ENCODE measurements at regions not wholly inside any gene's neighbourhood (a gene's known extent, or its start where the extent isn't known, plus 50 kb on each side); places are given as distances from the start of the nearest gene placed in this dataset.
"Not testable (repeated sequence)": the region's sequence is repeated elsewhere in the genome, so short reads cannot be mapped to it uniquely, and the experiment has no call there.

GRCh38 chr9:67394782-67395181 lies 402.4 kb upstream of the SPATA31A3 start:
- not testable (repeated sequence) for TF ChIP-seq YY1 (IDR thresholded peaks at IDR 0.05; ENCODE audit: extremely low read depth, insufficient replicate concordance, low read depth, low read length); POLR2A (IDR thresholded peaks at IDR 0.05; ENCODE audit: borderline replicate concordance, extremely low read depth, insufficient read depth, insufficient read length); ZFX (IDR thresholded peaks at IDR 0.05); POLR2AphosphoS5 (IDR thresholded peaks at IDR 0.05; ENCODE audit: low read depth, low read length); EZH2 (IDR thresholded peaks at IDR 0.05); CEBPB (IDR thresholded peaks at IDR 0.05; ENCODE audit: low read depth); JUND (IDR thresholded peaks at IDR 0.05)
- TF ChIP-seq, protein P1, sequence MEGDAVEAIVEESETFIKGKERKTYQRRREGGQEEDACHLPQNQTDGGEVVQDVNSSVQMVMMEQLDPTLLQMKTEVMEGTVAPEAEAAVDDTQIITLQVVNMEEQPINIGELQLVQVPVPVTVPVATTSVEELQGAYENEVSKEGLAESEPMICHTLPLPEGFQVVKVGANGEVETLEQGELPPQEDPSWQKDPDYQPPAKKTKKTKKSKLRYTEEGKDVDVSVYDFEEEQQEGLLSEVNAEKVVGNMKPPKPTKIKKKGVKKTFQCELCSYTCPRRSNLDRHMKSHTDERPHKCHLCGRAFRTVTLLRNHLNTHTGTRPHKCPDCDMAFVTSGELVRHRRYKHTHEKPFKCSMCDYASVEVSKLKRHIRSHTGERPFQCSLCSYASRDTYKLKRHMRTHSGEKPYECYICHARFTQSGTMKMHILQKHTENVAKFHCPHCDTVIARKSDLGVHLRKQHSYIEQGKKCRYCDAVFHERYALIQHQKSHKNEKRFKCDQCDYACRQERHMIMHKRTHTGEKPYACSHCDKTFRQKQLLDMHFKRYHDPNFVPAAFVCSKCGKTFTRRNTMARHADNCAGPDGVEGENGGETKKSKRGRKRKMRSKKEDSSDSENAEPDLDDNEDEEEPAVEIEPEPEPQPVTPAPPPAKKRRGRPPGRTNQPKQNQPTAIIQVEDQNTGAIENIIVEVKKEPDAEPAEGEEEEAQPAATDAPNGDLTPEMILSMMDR (IDR thresholded peaks at IDR 0.05 in 2 of 3, conservative IDR thresholded peaks at IDR 0.05 in 1 of 3; ENCODE audit: borderline replicate concordance in 1 of 3, insufficient read depth in 1 of 3, low read depth in 2 of 3, low read length in 2 of 3): not testable (repeated sequence)
- TF ChIP-seq, protein P2, sequence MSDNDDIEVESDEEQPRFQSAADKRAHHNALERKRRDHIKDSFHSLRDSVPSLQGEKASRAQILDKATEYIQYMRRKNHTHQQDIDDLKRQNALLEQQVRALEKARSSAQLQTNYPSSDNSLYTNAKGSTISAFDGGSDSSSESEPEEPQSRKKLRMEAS (IDR thresholded peaks at IDR 0.05): not testable (repeated sequence)

Measured in HCT116 (cell line).